Keratinocyte (primary cell): ENCODE measurements at regions not wholly inside any gene's neighbourhood (a gene's known extent, or its start where the extent isn't known, plus 50 kb on each side); places are given as distances from the start of the nearest gene placed in this dataset.

Experiments used
- EZH2 ChIP-seq: IDR thresholded peaks from one replicate; pipeline ENCODE4 v1.6.1; 2012; ENCODE audit warnings: inconsistent platforms, mild to moderate bottlenecking, low read length, moderate library complexity
- TF ChIP-seq, protein P1 (sequence below), 3 experiments: IDR thresholded peaks in 1 of 3; conservative IDR thresholded peaks in 1 of 3; optimal IDR thresholded peaks in 1 of 3; 2 replicates in 2 of 3; 3 replicates in 1 of 3; pipeline versions ENCODE3 to v1.5.1; 2011; ENCODE audit warnings: low read length in 3 of 3, mild to moderate bottlenecking in 3 of 3, moderate library complexity in 2 of 3, control low read depth in 1 of 3, inconsistent platforms in 1 of 3; ENCODE audit not compliant: insufficient read depth in 2 of 3; ENCODE audit errors: extremely low read depth in 1 of 3

DNA sequence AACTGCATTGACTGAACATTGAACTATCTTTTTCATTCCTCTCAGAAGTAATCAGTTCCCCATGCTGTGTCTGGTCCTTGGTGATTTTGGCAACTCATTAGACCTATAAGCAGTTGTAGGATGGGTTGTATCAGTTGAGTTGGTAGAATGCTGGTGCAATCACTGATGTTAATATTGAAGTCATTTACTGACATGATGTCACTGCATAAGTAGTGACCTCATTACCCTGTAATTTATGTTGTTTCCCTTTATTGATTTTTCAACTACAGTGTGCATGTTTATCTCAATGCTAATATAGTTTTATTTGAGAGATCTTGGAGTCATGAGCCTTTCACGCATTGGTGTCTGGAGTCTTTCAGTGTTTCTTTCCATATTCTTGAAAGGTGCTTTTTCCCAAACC, 275.0 kb downstream of the SPATA31D1 start:
- TF ChIP-seq, protein P1, sequence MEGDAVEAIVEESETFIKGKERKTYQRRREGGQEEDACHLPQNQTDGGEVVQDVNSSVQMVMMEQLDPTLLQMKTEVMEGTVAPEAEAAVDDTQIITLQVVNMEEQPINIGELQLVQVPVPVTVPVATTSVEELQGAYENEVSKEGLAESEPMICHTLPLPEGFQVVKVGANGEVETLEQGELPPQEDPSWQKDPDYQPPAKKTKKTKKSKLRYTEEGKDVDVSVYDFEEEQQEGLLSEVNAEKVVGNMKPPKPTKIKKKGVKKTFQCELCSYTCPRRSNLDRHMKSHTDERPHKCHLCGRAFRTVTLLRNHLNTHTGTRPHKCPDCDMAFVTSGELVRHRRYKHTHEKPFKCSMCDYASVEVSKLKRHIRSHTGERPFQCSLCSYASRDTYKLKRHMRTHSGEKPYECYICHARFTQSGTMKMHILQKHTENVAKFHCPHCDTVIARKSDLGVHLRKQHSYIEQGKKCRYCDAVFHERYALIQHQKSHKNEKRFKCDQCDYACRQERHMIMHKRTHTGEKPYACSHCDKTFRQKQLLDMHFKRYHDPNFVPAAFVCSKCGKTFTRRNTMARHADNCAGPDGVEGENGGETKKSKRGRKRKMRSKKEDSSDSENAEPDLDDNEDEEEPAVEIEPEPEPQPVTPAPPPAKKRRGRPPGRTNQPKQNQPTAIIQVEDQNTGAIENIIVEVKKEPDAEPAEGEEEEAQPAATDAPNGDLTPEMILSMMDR (optimal IDR thresholded peaks at IDR 0.05 in 1 of 3, IDR thresholded peaks at IDR 0.05 in 1 of 3, conservative IDR thresholded peaks at IDR 0.05 in 1 of 3; ENCODE audit: extremely low read depth in 1 of 3, insufficient read depth in 2 of 3, low read length in 3 of 3), result no peak
- TF ChIP-seq EZH2, result no peak
